IPS-15b (cell line): ENCODE measurements at regions not wholly inside any gene's neighbourhood (a gene's known extent, or its start where the extent isn't known, plus 50 kb on each side); places are given as distances from the start of the nearest gene placed in this dataset.

Experiments used
- H3K27me3 ChIP-seq: one replicate; pipeline ENCODE4 v1.6.1; 2013; ENCODE audit warnings: low read length; ENCODE audit not compliant: control insufficient read depth, insufficient read depth
- H3K36me3 ChIP-seq: one replicate; pipeline ENCODE4 v1.6.1; 2013; ENCODE audit warnings: low read length; ENCODE audit not compliant: control insufficient read depth, insufficient read depth
- H3K4me1 ChIP-seq: one replicate; pipeline ENCODE4 v1.6.1; 2013; ENCODE audit warnings: mild to moderate bottlenecking, low read length; ENCODE audit not compliant: control insufficient read depth, insufficient read depth
- H3K4me3 ChIP-seq: one replicate; pipeline ENCODE4 v1.5.1; 2013; ENCODE audit warnings: low read depth, low read length
- H3K9ac ChIP-seq: one replicate; pipeline ENCODE4 v1.6.1; 2013; ENCODE audit warnings: low read depth, mild to moderate bottlenecking, low read length
- H3K9me3 ChIP-seq: one replicate; pipeline ENCODE4 v1.6.1; 2013; ENCODE audit warnings: mild to moderate bottlenecking, low read length; ENCODE audit not compliant: control insufficient read depth, insufficient read depth

DNA sequence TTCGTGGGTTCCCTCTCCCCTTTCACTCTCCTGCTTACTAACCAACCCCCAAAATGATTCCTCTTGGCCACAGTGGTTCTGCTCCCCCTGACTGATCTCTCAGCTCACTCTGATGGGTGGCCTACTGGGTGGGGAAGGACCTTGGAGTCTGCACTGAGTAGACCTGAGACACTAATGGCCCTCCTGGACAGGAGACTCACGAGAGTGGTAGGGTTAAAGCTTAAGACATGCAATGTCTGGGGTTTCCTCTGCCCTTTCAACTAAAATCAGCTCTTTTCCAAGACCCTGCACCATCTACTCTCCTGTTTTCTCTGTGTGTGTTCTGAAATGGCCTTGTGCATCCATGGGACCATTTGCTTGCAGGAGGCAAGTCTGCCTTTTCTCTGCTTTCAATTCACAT lies 631.4 kb downstream of the ACTR3B start:
- Histone ChIP-seq H3K9me3 (peaks cover 22% of the 10 kb centered on the region), H3K4me1 (no peaks in the 10 kb centered on the region), H3K36me3 (no peaks in the 10 kb centered on the region), H3K27me3 (no peaks in the 10 kb centered on the region), H3K9ac (no peak overlapping the region), H3K4me3 (no peak overlapping the region)

DNA sequence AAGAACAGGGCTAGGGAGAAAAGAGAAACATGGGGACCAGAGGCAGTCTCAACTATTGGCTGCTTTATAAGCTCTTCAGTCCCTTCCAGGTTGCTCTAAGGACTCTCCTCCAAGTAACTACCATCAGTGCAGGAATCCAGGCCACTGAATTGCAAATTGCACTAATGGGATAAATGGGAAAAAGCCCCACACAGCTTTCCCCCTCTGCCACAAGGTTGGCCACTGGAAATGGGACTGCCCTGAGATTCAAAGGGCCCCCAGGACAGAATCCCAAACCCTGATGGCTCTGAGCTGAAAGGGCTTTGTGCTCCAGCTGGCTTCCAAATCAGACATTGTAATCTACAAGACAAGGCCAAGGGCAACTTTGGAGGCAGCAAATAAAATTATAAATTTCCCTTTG lies 633.2 kb downstream of the ACTR3B start:
- Histone ChIP-seq H3K4me3 (no peak overlapping the region), H3K9me3 (peaks cover 25% of the 10 kb centered on the region), H3K36me3 (no peaks in the 10 kb centered on the region), H3K4me1 (no peaks in the 10 kb centered on the region), H3K9ac (no peak overlapping the region), H3K27me3 (no peaks in the 10 kb centered on the region)

DNA sequence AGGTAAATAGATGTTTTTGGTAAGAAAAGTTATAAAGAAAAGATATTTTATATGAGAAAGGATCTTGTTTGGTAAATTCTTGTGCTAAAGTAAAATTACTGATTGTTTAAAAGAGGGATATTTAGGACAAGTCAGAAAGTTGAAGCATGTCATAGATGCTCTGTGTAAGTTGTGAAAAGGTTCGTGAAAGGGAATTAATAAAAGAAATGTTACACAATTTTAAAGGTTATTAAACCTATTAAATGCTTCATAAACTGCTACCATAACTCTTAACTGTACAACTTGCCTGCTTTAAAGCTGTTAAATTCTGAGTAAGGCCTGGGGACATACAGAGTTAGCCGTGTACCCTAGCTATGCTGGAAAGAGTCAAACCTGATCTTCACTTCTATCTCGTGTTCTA lies 634.1 kb downstream of the ACTR3B start:
- no peaks in the 10 kb centered on the region for H3K4me1 ChIP-seq
- H3K9me3 ChIP-seq, result peaks cover 28% of the 10 kb centered on the region
- H3K4me3 ChIP-seq, result no peak overlapping the region
- H3K27me3 ChIP-seq, result no peaks in the 10 kb centered on the region
- no peaks in the 10 kb centered on the region for H3K36me3 ChIP-seq
- no peak overlapping the region for H3K9ac ChIP-seq

DNA sequence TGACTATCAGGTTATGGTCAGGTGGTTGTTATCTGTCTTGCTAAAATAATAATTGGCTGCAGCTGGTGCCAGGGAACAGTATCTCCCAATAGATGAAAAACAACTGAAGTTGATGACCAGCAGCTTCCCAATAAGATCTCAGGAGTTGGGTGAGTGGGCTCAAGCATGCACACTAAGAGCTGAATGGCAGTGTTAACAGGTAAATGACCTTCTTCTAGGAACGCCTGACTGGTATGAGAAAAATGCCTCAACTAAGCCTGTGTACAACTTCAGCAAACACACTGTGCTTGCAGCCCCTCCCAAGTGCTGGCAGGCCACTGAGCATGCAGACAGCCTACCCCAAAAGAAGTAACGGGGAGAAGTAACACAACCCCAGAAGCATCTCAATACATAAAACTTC lies 636.9 kb downstream of the ACTR3B start:
- H3K4me1 ChIP-seq, result no peaks in the 10 kb centered on the region
- H3K9me3 ChIP-seq, result peaks cover 25% of the 10 kb centered on the region
- H3K9ac ChIP-seq, result no peak overlapping the region
- H3K4me3 ChIP-seq, result no peak overlapping the region
- H3K27me3 ChIP-seq, result no peaks in the 10 kb centered on the region
- no peaks in the 10 kb centered on the region for H3K36me3 ChIP-seq

DNA sequence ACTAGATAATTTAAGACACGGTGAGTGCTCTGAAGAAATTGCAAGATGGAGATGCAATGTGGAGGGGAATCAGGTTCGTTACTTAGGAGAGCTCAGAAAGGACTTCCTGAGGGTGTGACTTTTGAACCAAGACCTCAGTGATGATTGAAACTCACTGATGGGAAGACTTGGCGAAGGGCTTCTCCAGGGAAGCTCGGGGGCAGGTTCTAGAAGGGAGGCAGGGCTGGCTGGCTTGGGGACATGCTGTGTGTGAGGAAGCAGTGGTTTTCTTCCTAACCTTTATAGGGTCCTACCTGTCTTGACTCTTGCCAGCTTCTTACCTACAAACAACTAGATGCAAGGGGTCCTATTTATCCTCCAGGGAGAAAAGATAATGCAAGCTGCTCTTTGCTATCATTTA lies 637.9 kb downstream of the ACTR3B start:
- Histone ChIP-seq H3K4me3 (no peak overlapping the region), H3K27me3 (no peaks in the 10 kb centered on the region), H3K9ac (no peak overlapping the region), H3K4me1 (no peaks in the 10 kb centered on the region), H3K36me3 (no peaks in the 10 kb centered on the region), H3K9me3 (peaks cover 20% of the 10 kb centered on the region)

DNA sequence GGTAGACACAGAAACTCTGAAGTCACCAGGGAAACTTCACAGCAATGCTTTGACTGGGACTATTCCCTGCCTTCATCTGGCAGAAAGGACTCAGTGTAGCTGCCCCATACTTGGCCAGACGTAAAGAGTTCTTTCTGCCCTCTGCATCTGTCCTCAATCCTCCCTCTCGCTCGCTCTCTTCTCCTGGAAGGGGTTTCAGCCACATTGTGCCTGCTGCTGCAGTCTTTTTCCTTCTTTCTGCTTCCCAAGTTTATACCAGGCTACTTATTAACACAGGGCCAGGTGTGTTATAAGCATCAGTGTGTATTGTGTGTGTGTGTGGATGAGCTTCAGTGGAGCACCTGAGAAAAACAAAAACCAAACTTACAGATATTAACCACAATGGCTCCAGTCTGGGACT lies 638.4 kb downstream of the ACTR3B start:
- H3K4me3 ChIP-seq, result no peak overlapping the region
- H3K27me3 ChIP-seq, result no peaks in the 10 kb centered on the region
- H3K9ac ChIP-seq, result no peak overlapping the region
- no peaks in the 10 kb centered on the region for H3K4me1 ChIP-seq
- no peaks in the 10 kb centered on the region for H3K36me3 ChIP-seq
- peaks cover 20% of the 10 kb centered on the region for H3K9me3 ChIP-seq

DNA sequence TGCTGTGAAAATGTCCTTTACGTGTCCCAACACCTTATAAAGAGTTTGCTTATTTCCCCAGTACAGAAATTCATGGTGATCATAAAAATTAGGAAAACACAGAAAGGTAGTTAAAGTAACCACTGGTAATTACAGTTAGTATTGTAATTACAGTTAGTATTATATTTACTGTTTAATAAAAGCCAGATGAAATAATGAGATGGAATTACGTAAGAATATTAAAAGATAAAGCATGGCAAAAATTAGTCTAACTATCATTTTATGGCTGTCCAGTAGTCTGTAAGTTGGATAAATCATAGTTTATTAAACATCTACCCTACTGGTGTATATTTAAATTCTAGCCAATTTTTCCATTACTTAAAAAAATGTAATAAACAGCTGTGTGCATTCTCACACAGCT lies 638.8 kb downstream of the ACTR3B start:
- Histone ChIP-seq H3K4me1 (no peaks in the 10 kb centered on the region), H3K9ac (no peak overlapping the region), H3K36me3 (no peaks in the 10 kb centered on the region), H3K27me3 (no peaks in the 10 kb centered on the region), H3K9me3 (peaks cover 16% of the 10 kb centered on the region), H3K4me3 (no peak overlapping the region)

DNA sequence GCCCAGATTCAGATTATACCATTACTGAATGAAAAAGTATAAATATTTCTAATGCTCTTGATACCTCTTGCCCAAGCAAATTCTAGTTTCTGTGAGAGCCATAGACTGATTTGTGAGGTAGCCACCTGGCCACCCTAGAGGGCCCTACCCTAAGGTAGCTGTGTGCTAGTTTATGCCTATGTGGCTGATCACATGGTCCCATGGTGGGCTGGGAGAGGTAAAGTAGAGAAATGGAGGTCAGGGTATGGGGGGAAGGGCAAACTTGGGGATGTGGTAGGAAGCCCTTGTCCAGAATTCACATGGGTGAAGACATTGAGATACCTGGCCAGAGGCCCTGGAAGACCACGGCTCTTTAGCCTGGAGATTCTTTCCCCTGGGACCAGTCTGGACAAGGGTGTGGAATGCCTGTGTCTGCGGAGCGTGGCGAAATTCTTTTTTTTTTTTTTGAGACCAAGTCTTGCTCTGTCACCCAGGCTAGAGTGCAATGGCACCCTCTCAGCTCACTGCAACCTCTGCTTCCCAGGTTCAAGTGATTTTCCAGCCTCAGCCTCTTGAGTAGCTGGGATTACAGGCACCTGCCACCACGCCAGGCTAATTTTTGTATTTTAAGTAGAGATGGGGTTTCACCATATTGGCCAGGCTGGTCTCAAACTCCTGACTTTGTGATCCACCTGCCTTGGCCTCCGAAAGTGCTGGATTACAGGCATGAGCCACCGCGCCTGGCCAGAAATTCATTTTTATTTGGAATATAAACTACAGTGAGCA lies 639.4 kb downstream of the ACTR3B start:
- peaks cover 12% of the 10 kb centered on the region for H3K9me3 ChIP-seq
- no peaks in the 10 kb centered on the region for H3K36me3 ChIP-seq
- H3K27me3 ChIP-seq, result no peaks in the 10 kb centered on the region
- H3K4me1 ChIP-seq, result no peaks in the 10 kb centered on the region
- no peak overlapping the region for H3K4me3 ChIP-seq
- H3K9ac ChIP-seq, result no peak overlapping the region

DNA sequence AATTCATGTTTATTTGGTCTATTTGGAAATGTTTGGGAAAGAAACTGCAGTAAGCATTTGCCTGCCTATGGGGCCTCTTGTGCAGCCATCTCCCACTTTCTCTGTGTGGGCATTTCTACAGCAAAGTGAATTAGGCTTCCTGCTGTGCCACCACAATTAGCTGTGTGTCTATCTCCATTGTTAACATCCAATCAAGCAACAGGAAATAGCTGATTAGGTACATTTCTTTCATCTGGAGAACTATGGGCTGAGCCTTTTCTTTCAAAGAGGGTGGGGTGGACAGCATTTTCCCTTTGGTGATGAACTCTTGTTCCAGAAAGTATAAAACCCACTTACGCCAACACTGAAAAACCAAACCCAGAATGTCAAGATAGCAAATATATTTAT lies 640.0 kb downstream of the ACTR3B start:
- Histone ChIP-seq H3K27me3 (no peaks in the 10 kb centered on the region), H3K9me3 (peaks cover 7% of the 10 kb centered on the region), H3K4me3 (no peak overlapping the region), H3K4me1 (no peaks in the 10 kb centered on the region), H3K9ac (no peak overlapping the region), H3K36me3 (no peaks in the 10 kb centered on the region)

DNA sequence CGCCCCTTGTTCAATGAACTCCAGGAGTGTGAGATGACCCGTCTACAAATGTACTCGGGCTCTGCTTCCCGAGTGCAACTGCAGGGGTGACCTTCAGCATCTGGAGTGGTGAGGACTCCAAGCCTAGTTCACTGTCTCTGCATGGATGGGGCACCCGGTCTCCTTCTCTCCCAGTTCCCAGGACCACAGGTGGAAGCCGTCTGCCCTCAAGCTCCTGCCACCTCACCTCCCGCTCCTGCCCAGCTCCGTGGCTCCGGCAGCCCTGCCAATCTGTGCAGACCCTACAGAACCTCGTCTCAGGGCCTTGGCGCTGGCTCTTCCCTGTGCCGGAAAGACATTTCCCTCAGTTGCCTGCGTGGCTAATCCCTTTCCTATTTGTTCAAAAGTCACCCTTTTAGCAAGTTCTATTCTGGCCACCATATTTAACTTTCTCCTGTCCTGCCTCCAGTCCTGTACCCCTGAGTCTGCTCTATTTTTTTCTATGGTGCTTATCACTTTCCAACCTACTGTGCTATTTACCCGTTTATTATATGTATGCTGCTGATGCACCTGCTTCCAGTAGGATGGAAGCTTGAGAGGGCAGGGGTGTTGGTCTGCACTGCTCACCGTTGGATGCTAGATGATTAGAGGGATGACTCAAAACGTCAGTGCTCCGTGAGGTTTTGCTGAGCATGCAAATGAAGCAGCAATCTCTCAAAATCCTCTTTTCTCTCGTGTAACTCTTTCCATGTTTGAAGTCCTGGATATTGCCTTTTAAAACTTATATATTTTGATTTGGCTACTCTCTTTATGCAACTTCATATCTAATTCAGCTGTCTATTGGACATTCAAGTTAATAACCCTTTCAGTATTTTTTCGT lies 641.4 kb downstream of the ACTR3B start:
- Histone ChIP-seq H3K9ac (no peak overlapping the region), H3K4me3 (no peak overlapping the region), H3K9me3 (peaks cover 6% of the 10 kb centered on the region), H3K36me3 (no peaks in the 10 kb centered on the region), H3K27me3 (no peaks in the 10 kb centered on the region), H3K4me1 (no peaks in the 10 kb centered on the region)

DNA sequence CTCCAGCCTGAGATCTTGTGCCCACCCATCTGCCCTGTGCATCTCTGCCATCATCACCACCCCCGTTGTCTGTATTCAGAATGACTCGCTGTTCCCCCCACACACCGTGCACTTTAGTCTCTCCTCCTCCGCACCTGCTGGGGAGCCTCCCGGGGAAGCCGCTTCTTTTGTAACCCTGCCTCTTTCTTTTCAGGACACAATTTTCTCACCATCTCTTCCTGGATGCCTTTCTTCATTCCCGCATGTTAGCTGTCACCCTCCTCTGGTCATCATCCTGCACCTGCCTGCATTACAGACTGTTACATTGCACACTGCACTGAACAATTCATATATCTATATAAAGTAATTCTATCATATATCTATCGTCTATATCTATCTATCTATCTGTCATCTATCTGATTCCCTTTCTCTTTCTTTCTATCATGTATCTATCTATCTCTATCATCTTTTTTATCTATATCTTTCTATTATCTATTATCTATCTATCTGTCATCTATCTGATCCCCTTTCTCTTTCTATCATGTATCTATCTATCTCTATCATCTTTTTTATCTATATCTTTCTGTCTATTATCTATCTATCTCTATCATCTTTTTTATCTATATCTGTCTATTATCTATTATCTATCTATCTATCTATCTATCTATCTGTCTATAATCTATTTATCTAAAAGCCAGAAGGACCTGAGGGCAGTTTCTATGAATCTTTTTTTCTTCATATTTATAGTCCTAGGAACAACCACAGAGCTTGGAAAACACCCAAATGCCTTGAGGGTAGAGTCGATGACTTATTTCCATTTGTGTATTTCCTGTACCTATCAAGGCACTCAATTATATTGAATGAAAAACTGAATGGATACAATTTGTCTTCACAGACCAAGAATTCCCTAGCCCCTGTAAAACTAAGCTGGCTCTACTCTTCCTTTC lies 642.5 kb downstream of the ACTR3B start:
- Histone ChIP-seq H3K9ac (no peak overlapping the region), H3K36me3 (no peaks in the 10 kb centered on the region), H3K4me1 (no peaks in the 10 kb centered on the region), H3K9me3 (peaks cover 6% of the 10 kb centered on the region), H3K4me3 (no peak overlapping the region), H3K27me3 (no peaks in the 10 kb centered on the region)
